Endothelial cell (in vitro differentiated cells): ENCODE measurements at regions not wholly inside any gene's neighbourhood (a gene's known extent, or its start where the extent isn't known, plus 50 kb on each side); places are given as distances from the start of the nearest gene placed in this dataset.

Experiments used
- DNase-seq: peaks from one replicate; pipeline ENCODE4 v3.0.0; 2021; ENCODE audit warnings: low spot score
- H3K27ac Mint-ChIP-seq: one replicate; pipeline ENCODE4 v1.8.0; 2021; ENCODE audit warnings: mixed read lengths, inconsistent platforms; ENCODE audit not compliant: unreplicated experiment
- H3K27me3 Mint-ChIP-seq: one replicate; pipeline ENCODE4 v1.8.0; 2021; ENCODE audit warnings: mild to moderate bottlenecking, moderate library complexity, mixed read lengths, inconsistent platforms; ENCODE audit not compliant: unreplicated experiment
- H3K36me3 Mint-ChIP-seq: one replicate; pipeline ENCODE4 v1.8.0; 2021; ENCODE audit warnings: mild to moderate bottlenecking, low read depth, mixed read lengths, inconsistent platforms; ENCODE audit not compliant: unreplicated experiment
- H3K4me1 Mint-ChIP-seq: one replicate; pipeline ENCODE4 v1.8.0; 2021; ENCODE audit warnings: mild to moderate bottlenecking, mixed read lengths, inconsistent platforms; ENCODE audit not compliant: unreplicated experiment
- H3K4me3 Mint-ChIP-seq: one replicate; pipeline ENCODE4 v1.8.0; 2021; ENCODE audit warnings: mild to moderate bottlenecking, mixed read lengths, inconsistent platforms; ENCODE audit not compliant: unreplicated experiment
- H3K9me3 Mint-ChIP-seq: one replicate; pipeline ENCODE4 v1.8.0; 2021; ENCODE audit warnings: mixed read lengths, inconsistent platforms; ENCODE audit not compliant: unreplicated experiment
- CTCF ChIP-seq: fragments of 200-600 bp; sonication (generic); IDR thresholded peaks from one replicate; pipeline ENCODE4 v1.5.0; 2021; ENCODE audit warnings: antibody characterized with exemption; ENCODE audit not compliant: unreplicated experiment

DNA sequence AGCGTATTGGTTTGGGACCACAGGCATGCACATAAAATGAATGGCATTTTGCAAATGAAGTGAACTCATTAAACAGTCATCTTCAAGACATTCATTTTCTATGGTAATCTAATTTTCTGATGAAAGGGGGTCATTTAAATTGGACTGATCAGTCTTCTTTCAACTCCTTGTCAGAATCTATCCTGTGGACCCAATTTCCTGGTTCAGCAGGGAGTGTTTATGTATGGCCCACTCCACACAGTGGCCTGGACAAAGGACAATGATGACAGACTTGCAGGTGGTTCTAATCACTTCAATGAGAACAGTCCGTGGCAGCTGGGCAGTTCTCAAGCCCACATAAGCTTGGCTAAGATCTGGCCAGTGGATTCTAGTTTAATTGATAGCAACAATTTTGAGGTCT, 448.1 kb downstream of the DCDC2C start:
- Mint-ChIP-seq H3K9me3 (peaks cover 14% of the 10 kb centered on the region), H3K27me3 (peaks cover 2% of the 10 kb centered on the region), H3K27ac (no peak overlapping the region), H3K36me3 (no peaks in the 10 kb centered on the region), H3K4me1 (no peaks in the 10 kb centered on the region), H3K4me3 (no peak overlapping the region)
- no peak for TF ChIP-seq CTCF
- DNase-seq = no peak

GRCh38 chr2:4152051-4152450, 448.7 kb downstream of the DCDC2C start:
- Mint-ChIP-seq H3K9me3 (peaks cover 14% of the 10 kb centered on the region), H3K27me3 (peaks cover 2% of the 10 kb centered on the region), H3K4me3 (no peak overlapping the region)

GRCh38 chr2:4168834-4169233, 465.5 kb downstream of the DCDC2C start:
- Mint-ChIP-seq H3K27ac (no peak overlapping the region), H3K4me1 (no peaks in the 10 kb centered on the region), H3K36me3 (no peaks in the 10 kb centered on the region), H3K4me3 (no peak overlapping the region), H3K27me3 (no peaks in the 10 kb centered on the region), H3K9me3 (no peaks in the 10 kb centered on the region)
- DNase-seq = no peak
- no peak for TF ChIP-seq CTCF

More at GRCh38 chr2:4152051-4152450, 448.7 kb downstream of the DCDC2C start:
- TF ChIP-seq CTCF = no peak
- H3K36me3 Mint-ChIP-seq = no peaks in the 10 kb centered on the region
- H3K4me1 Mint-ChIP-seq = no peaks in the 10 kb centered on the region
- H3K27ac Mint-ChIP-seq = no peak overlapping the region
- no peak for DNase-seq

DNA sequence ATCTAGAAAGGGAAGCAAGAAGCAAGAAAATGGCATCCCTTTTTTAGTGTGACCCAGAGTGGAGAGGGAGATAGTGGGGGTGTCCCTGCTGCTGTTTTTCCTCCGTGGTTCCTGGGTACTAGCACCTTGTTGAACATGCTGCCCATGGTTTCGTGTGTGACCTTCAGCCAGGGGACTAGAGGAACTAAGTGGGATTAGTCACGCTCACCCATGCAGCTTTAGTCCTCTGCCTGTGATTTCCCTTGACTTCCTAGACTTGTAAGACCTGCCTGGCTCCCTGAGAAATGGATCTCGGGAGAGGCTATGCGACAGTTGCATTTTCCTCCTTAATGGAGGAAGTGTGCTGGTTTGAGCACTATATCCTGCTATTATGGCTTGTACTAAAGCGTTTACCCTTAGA, 471.4 kb downstream of the DCDC2C start:
- DNase-seq = no peak
- Mint-ChIP-seq H3K9me3 (peaks cover 4% of the 10 kb centered on the region), H3K27ac (no peak overlapping the region), H3K4me1 (no peaks in the 10 kb centered on the region), H3K36me3 (no peaks in the 10 kb centered on the region), H3K27me3 (no peaks in the 10 kb centered on the region), H3K4me3 (no peak overlapping the region)
- TF ChIP-seq CTCF = no peak

GRCh38 chr2:4175343-4175742, 472.0 kb downstream of the DCDC2C start:
- Mint-ChIP-seq H3K27me3 (no peaks in the 10 kb centered on the region), H3K4me1 (no peaks in the 10 kb centered on the region), H3K9me3 (peaks cover 8% of the 10 kb centered on the region), H3K4me3 (no peak overlapping the region), H3K36me3 (no peaks in the 10 kb centered on the region), H3K27ac (no peak overlapping the region)
- TF ChIP-seq CTCF = no peak
- DNase-seq = no peak
